ENCODE measurements at regions not wholly inside any gene's neighbourhood (a gene's known extent, or its start where the extent isn't known, plus 50 kb on each side); places are given as distances from the start of the nearest gene placed in this dataset.

DNA sequence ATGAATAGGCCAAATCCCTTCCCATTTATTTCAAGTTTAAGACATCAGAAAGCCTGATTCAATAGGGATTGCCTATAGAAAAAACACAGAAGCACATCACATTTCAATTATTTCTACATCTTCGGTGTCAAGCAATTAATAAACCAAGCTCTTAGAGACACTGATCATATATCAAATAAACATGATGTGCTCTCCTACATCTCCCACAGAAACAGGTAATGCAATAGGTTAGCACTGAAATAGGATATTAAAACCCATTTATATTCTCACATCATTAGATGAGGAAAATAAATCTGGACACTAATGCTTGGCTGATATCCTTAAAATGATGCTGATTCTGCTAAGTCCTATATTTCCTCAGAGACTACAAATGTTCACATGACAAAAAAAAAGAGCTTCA, 364.7 kb downstream of the MBD2 start:
- no peak overlapping the region for H2BK20ac ChIP-seq (ENCODE audit: low read depth, low read length, poor library complexity, severe bottlenecking)
- no peak overlapping the region for H3K9ac ChIP-seq (ENCODE audit: extremely low read depth, insufficient read length, low read length)
- H4K20me1 ChIP-seq (ENCODE audit: control insufficient read depth, insufficient read depth, insufficient read length), result no peaks in the 10 kb centered on the region
- no peaks in the 10 kb centered on the region for H3K4me1 ChIP-seq (ENCODE audit: insufficient read depth, low read length)
- Mint-ChIP-seq H3K9me3 (peaks cover 0 to 2% of the 10 kb centered on the region in 2 experiments; a peak in 2 of 5 replicates), H3K27me3 (ENCODE audit: low read depth) (no peaks in the 10 kb centered on the region), H3K4me3 (no peak overlapping the region), H3K27ac (no peak overlapping the region), H3K36me3 (ENCODE audit: insufficient read depth in 1 of 3, low read depth in 3 of 3) (peaks cover 0 to 4% (median 0%) of the 10 kb centered on the region in 3 experiments; a peak in 1 of 7 replicates), H3K4me1 (no peaks in the 10 kb centered on the region)
- H2BK12ac ChIP-seq (ENCODE audit: insufficient read length, low read depth, low read length), result no peak overlapping the region
- H4K91ac ChIP-seq (ENCODE audit: insufficient read length, low read depth, low read length), result no peak overlapping the region
- TF ChIP-seq, protein P1, sequence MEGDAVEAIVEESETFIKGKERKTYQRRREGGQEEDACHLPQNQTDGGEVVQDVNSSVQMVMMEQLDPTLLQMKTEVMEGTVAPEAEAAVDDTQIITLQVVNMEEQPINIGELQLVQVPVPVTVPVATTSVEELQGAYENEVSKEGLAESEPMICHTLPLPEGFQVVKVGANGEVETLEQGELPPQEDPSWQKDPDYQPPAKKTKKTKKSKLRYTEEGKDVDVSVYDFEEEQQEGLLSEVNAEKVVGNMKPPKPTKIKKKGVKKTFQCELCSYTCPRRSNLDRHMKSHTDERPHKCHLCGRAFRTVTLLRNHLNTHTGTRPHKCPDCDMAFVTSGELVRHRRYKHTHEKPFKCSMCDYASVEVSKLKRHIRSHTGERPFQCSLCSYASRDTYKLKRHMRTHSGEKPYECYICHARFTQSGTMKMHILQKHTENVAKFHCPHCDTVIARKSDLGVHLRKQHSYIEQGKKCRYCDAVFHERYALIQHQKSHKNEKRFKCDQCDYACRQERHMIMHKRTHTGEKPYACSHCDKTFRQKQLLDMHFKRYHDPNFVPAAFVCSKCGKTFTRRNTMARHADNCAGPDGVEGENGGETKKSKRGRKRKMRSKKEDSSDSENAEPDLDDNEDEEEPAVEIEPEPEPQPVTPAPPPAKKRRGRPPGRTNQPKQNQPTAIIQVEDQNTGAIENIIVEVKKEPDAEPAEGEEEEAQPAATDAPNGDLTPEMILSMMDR (conservative IDR thresholded peaks at IDR 0.05), result no peak
- H3K23me2 ChIP-seq (ENCODE audit: insufficient read length, low read depth, low read length, poor library complexity, severe bottlenecking), result no peaks in the 10 kb centered on the region
- no peak overlapping the region for H3K4me2 ChIP-seq (ENCODE audit: insufficient read depth, insufficient read length, low read length)
- H2BK5ac ChIP-seq (ENCODE audit: insufficient read length, low read length), result no peak overlapping the region
- no peak overlapping the region for H2BK120ac ChIP-seq (ENCODE audit: low read depth, low read length, poor library complexity, severe bottlenecking)
- no peak overlapping the region for H2AFZ ChIP-seq (ENCODE audit: low read length)
- no peaks in the 10 kb centered on the region for H3K27me3 ChIP-seq (ENCODE audit: insufficient read depth, low read length)
- no peak overlapping the region for H3K56ac ChIP-seq (ENCODE audit: insufficient read length, low read depth, low read length)
- H3K9me3 ChIP-seq (ENCODE audit: control insufficient read depth, low read depth, low read length), result no peaks in the 10 kb centered on the region
- WGBS (ENCODE audit: extremely low coverage, insufficient read length, low lambda C conversion rate), result no CpG with 5 or more reads among the region's 1 CpG
- no peak overlapping the region for H2AK5ac ChIP-seq (ENCODE audit: insufficient read length, low read length)
- no peak overlapping the region for H4K5ac ChIP-seq (ENCODE audit: insufficient read length, low read depth, low read length)
- DNase-seq, result no peak
- H3K18ac ChIP-seq (ENCODE audit: insufficient read length, low read depth, low read length), result no peak overlapping the region
- H3K14ac ChIP-seq (ENCODE audit: insufficient read depth, low read length), result no peak overlapping the region
- H2BK15ac ChIP-seq (ENCODE audit: low read depth, low read length), result no peak overlapping the region
- H3T11ph ChIP-seq (ENCODE audit: low read length), result no peak overlapping the region
- H3K27ac ChIP-seq (ENCODE audit: insufficient read length, low read depth, low read length), result no peak overlapping the region
- H3K23ac ChIP-seq (ENCODE audit: insufficient read length, low read depth, low read length), result no peak overlapping the region
- H3K79me2 ChIP-seq (ENCODE audit: insufficient read depth, low read length), result no peaks in the 10 kb centered on the region
- H3K79me1 ChIP-seq (ENCODE audit: insufficient read depth, low read depth, low read length, poor library complexity, severe bottlenecking), result no peaks in the 10 kb centered on the region
- H3K4ac ChIP-seq (ENCODE audit: low read depth, low read length), result no peak overlapping the region
- no peak overlapping the region for H4K8ac ChIP-seq (replicated peaks; ENCODE audit: insufficient read length, low read depth, low read length)

All from H9 (cell line).